ENCODE measurements at regions not wholly inside any gene's neighbourhood (a gene's known extent, or its start where the extent isn't known, plus 50 kb on each side); places are given as distances from the start of the nearest gene placed in this dataset.

GRCh38 chr4:188214861-188215260, 75.6 kb downstream of the TRIML1 start:
- intact Hi-C loops (cut with DNase I), result no loop called here
- DNase-seq, result no peak
- H3K36me3 ChIP-seq, result no peaks in the 10 kb centered on the region
- H3K27ac ChIP-seq, result no peak overlapping the region
- WGBS, 3 donors, result 63 to 71% (median 70%) methylated on average over 5 of the region's 5 CpGs
- TF ChIP-seq, protein P1, sequence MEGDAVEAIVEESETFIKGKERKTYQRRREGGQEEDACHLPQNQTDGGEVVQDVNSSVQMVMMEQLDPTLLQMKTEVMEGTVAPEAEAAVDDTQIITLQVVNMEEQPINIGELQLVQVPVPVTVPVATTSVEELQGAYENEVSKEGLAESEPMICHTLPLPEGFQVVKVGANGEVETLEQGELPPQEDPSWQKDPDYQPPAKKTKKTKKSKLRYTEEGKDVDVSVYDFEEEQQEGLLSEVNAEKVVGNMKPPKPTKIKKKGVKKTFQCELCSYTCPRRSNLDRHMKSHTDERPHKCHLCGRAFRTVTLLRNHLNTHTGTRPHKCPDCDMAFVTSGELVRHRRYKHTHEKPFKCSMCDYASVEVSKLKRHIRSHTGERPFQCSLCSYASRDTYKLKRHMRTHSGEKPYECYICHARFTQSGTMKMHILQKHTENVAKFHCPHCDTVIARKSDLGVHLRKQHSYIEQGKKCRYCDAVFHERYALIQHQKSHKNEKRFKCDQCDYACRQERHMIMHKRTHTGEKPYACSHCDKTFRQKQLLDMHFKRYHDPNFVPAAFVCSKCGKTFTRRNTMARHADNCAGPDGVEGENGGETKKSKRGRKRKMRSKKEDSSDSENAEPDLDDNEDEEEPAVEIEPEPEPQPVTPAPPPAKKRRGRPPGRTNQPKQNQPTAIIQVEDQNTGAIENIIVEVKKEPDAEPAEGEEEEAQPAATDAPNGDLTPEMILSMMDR (IDR thresholded peaks at IDR 0.05), result no peak
- TF ChIP-seq EP300 (IDR thresholded peaks at IDR 0.05) (no peak), POLR2A (IDR thresholded peaks at IDR 0.05) (no peak)
- H3K4me3 ChIP-seq, result no peak overlapping the region
- no peaks in the 10 kb centered on the region for H3K9me3 ChIP-seq
- H3K27me3 ChIP-seq, result no peaks in the 10 kb centered on the region
- H3K4me1 ChIP-seq (ENCODE audit: insufficient read depth), result no peaks in the 10 kb centered on the region

GRCh38 chr4:188218392-188218791, 79.2 kb downstream of the TRIML1 start:
- no peaks in the 10 kb centered on the region for H3K4me1 ChIP-seq (ENCODE audit: insufficient read depth)
- intact Hi-C loops (cut with DNase I), result no loop called here
- no peaks in the 10 kb centered on the region for H3K9me3 ChIP-seq
- DNase-seq, result no peak
- 63 to 87% (median 63%) methylated on average over 28 of the region's 28 CpGs for WGBS, 3 donors
- TF ChIP-seq EP300 (IDR thresholded peaks at IDR 0.05) (no peak), POLR2A (IDR thresholded peaks at IDR 0.05) (no peak)
- TF ChIP-seq, protein P1 (IDR thresholded peaks at IDR 0.05), result no peak
- no peak overlapping the region for H3K4me3 ChIP-seq
- H3K36me3 ChIP-seq, result no peaks in the 10 kb centered on the region
- no peak overlapping the region for H3K27ac ChIP-seq
- no peaks in the 10 kb centered on the region for H3K27me3 ChIP-seq

GRCh38 chr4:188220006-188220405, 80.8 kb downstream of the TRIML1 start:
- no peak for TF ChIP-seq EP300 (IDR thresholded peaks at IDR 0.05)
- TF ChIP-seq POLR2A (IDR thresholded peaks at IDR 0.05), result no peak
- TF ChIP-seq, protein P1 (IDR thresholded peaks at IDR 0.05), result no peak
- DNase-seq, result no peak
- Histone ChIP-seq H3K36me3 (no peaks in the 10 kb centered on the region), H3K27me3 (no peaks in the 10 kb centered on the region), H3K4me3 (no peak overlapping the region), H3K9me3 (no peaks in the 10 kb centered on the region), H3K4me1 (ENCODE audit: insufficient read depth) (no peaks in the 10 kb centered on the region), H3K27ac (no peak overlapping the region)
- intact Hi-C loops (cut with DNase I), result no loop called here
- WGBS, 3 donors, result 77 to 83% (median 78%) methylated on average over 4 of the region's 4 CpGs

GRCh38 chr4:188221090-188221489, 81.8 kb downstream of the TRIML1 start:
- Histone ChIP-seq H3K4me3 (no peak overlapping the region), H3K9me3 (no peaks in the 10 kb centered on the region), H3K36me3 (no peaks in the 10 kb centered on the region), H3K27me3 (no peaks in the 10 kb centered on the region), H3K27ac (no peak overlapping the region), H3K4me1 (ENCODE audit: insufficient read depth) (no peaks in the 10 kb centered on the region)
- no peak for DNase-seq
- TF ChIP-seq, protein P1 (IDR thresholded peaks at IDR 0.05), result no peak
- no peak for TF ChIP-seq EP300 (IDR thresholded peaks at IDR 0.05)
- no peak for TF ChIP-seq POLR2A (IDR thresholded peaks at IDR 0.05)
- WGBS, 3 donors, result 93 to 100% (median 94%) methylated on average over 2 of the region's 2 CpGs
- intact Hi-C loops (cut with DNase I), result no loop called here

DNA sequence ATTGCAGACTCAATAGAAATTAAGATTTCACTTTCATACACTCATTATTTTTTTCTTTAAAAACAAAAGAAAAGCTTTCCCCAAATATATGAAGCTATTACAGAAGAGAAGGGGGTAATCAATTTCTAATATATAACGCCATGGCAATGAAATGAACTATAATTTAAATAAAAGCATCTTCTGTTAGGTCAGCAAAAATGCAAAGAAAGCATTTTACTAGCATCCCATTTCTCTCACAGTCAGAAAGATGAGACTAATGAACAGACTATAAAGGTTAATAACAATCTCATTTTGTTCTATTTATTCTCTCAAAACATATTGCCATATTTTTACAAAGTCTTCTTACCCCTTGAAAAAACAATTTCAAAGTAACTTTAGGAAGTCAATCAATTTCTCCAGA, 89.0 kb downstream of the TRIML1 start:
- WGBS, 3 donors, result 82 to 83% (median 83%) methylated on average over 1 of the region's 1 CpG
- DNase-seq, result no peak
- H3K4me1 ChIP-seq (ENCODE audit: insufficient read depth), result no peaks in the 10 kb centered on the region
- no peak overlapping the region for H3K27ac ChIP-seq
- TF ChIP-seq EP300 (IDR thresholded peaks at IDR 0.05) (no peak), POLR2A (IDR thresholded peaks at IDR 0.05) (no peak)
- TF ChIP-seq, protein P1 (IDR thresholded peaks at IDR 0.05), result no peak
- H3K36me3 ChIP-seq, result no peaks in the 10 kb centered on the region
- H3K9me3 ChIP-seq, result no peaks in the 10 kb centered on the region
- no peak overlapping the region for H3K4me3 ChIP-seq
- no peaks in the 10 kb centered on the region for H3K27me3 ChIP-seq
- intact Hi-C loops (cut with DNase I), result no loop called here
